K562 (cell line): ENCODE measurements at regions not wholly inside any gene's neighbourhood (a gene's known extent, or its start where the extent isn't known, plus 50 kb on each side); places are given as distances from the start of the nearest gene placed in this dataset.

Experiments used
- ATAC-seq: fragments of 200-7000 bp; cut with Tn5 transposase; 3 replicates; pipeline ENCODE4 v1.9.1; 2020; ENCODE audit warnings: moderate library complexity
- BruUV-seq: library from RNA; stranded (reverse); fragments of 400-500 nt; replicated peaks from 2 replicates; lab custom pipeline; 2021; lab: Mats Ljungman, UMichigan
- CTCF ChIA-PET: fragments of 300-600 bp; formaldehyde crosslinking; extraction: SDS; loops from one replicate; lab custom pipeline; 2021; ENCODE audit warnings: low intra/inter-chr PET ratio; lab: Yijun Ruan, JAX
- POLR2A ChIA-PET: fragments of 300-600, 350-650 bp; sonication (Branson Sonifier 250); formaldehyde crosslinking; extraction: SDS; loops from one replicate; lab custom pipeline; 2021; ENCODE audit warnings: antibody characterized with exemption, inconsistent platforms; lab: Yijun Ruan, JAX
- DNase-seq, 4 experiments: peaks; one replicate each; pipeline versions ENCODE4 v3.0.0 to v3.0.0-alpha.2; 2011 to 2018; ENCODE audit warnings: low spot score in 3 of 4, mixed read lengths in 3 of 4; ENCODE audit errors: extremely low read depth in 1 of 4
- FAIRE-seq: peaks from 2 replicates; lab custom pipeline; 2011; peaks lifted over from hg19 to GRCh38; lab: Jason Lieb, UNC
- H2AFZ ChIP-seq: 2 replicates; pipeline ENCODE4 v1.6.0; 2011; ENCODE audit warnings: low read depth, low read length, control low read depth, inconsistent platforms
- H3K27ac ChIP-seq: fragments of 200-600 bp; 3 replicates; pipeline ENCODE4 v1.8.0; 2011; ENCODE audit warnings: low read depth, mild to moderate bottlenecking, control low read depth, inconsistent platforms, low read length, moderate library complexity, mixed read lengths; ENCODE audit errors: extremely low read depth
- H3K27me3 ChIP-seq, 2 experiments: fragments of 300-600 bp in 1 of 2; 2 replicates in 1 of 2; 3 replicates in 1 of 2; pipeline versions ENCODE4 v1.6.0 to v1.8.0; 2011; ENCODE audit warnings: inconsistent platforms in 2 of 2, low read length in 2 of 2, mild to moderate bottlenecking in 1 of 2, mixed read lengths in 1 of 2, moderate library complexity in 1 of 2; ENCODE audit not compliant: control insufficient read depth in 2 of 2, insufficient read depth in 2 of 2
- H3K36me3 ChIP-seq: fragments of 300-600 bp; 3 replicates; pipeline ENCODE4 v1.8.0; 2011; ENCODE audit warnings: mild to moderate bottlenecking, low read length, inconsistent platforms; ENCODE audit not compliant: control insufficient read depth, insufficient read depth
- H3K4me1 ChIP-seq, 2 experiments: fragments of 200-600 bp in 1 of 2; replicated peaks in 1 of 2; 2 replicates in 1 of 2; 3 replicates in 1 of 2; pipeline versions ENCODE4 v1.5.1 to v1.8.0; 2011; ENCODE audit warnings: inconsistent platforms in 2 of 2, low read length in 2 of 2, mild to moderate bottlenecking in 1 of 2, mixed read lengths in 1 of 2, moderate library complexity in 1 of 2; ENCODE audit not compliant: control insufficient read depth in 2 of 2, insufficient read depth in 2 of 2
- H3K4me2 ChIP-seq: 2 replicates; pipeline ENCODE4 v1.6.1; 2011; ENCODE audit warnings: low read length, control low read depth, inconsistent platforms, mixed read lengths; ENCODE audit not compliant: insufficient read depth
- H3K4me3 ChIP-seq: fragments of 200-600 bp; sonication (generic), shearing (Covaris generic); 2 replicates; pipeline ENCODE4 v1.5.1; 2016; ENCODE audit warnings: control low read depth, inconsistent platforms
- H3K79me2 ChIP-seq: fragments of 200-600 bp; 3 replicates; pipeline ENCODE4 v1.8.0; 2011; ENCODE audit warnings: low read length, inconsistent platforms; ENCODE audit not compliant: control insufficient read depth, insufficient read depth
- H3K9ac ChIP-seq, 2 experiments: 2 replicates each; pipeline versions ENCODE4 v1.6.0 to v1.6.1; 2011; ENCODE audit warnings: low read depth in 2 of 2, low read length in 2 of 2, control low read depth in 1 of 2, inconsistent platforms in 1 of 2, mild to moderate bottlenecking in 1 of 2, mixed read lengths in 1 of 2; ENCODE audit not compliant: insufficient read depth in 1 of 2
- H3K9me1 ChIP-seq: one replicate; pipeline ENCODE4 v1.6.0; 2011; ENCODE audit warnings: inconsistent platforms, mild to moderate bottlenecking, low read length, moderate library complexity; ENCODE audit not compliant: control insufficient read depth, insufficient read depth
- H3K9me3 ChIP-seq: replicated peaks from 2 replicates; pipeline ENCODE4 v1.5.1; 2011; ENCODE audit warnings: low read depth, low read length, inconsistent platforms; ENCODE audit not compliant: control insufficient read depth, insufficient read depth
- H4K20me1 ChIP-seq: replicated peaks from 2 replicates; pipeline ENCODE4 v1.6.1; 2011; ENCODE audit warnings: low read length, inconsistent platforms, mixed read lengths; ENCODE audit not compliant: control insufficient read depth, insufficient read depth
- BHLHE40 ChIP-seq: IDR thresholded peaks from 2 replicates; pipeline ENCODE4 v1.6.1; 2011; ENCODE audit warnings: low read length, improper control_type of control experiment
- C11orf30 ChIP-seq: fragments of 450-650 bp; IDR thresholded peaks from 2 replicates; pipeline ENCODE4 v1.6.1; 2016; ENCODE audit warnings: low read depth, mild to moderate bottlenecking
- CBX5 ChIP-seq: IDR thresholded peaks from 2 replicates; pipeline ENCODE4 v1.6.1; 2014; ENCODE audit warnings: low read depth, borderline replicate concordance
- E2F1 ChIP-seq: sonication (generic); formaldehyde crosslinking; IDR thresholded peaks from 2 replicates; pipeline ENCODE4 v1.8.1; 2023; ENCODE audit warnings: mild to moderate bottlenecking, missing genetic modification reagents, moderate library complexity
- KHSRP ChIP-seq: fragments of 450-650 bp; IDR thresholded peaks from 2 replicates; pipeline ENCODE4 v1.6.1; 2017
- MAFF ChIP-seq: IDR thresholded peaks from 2 replicates; pipeline ENCODE4 v1.6.1; 2012; ENCODE audit warnings: low read length, improper control_type of control experiment
- ZNF316 ChIP-seq: fragments of 450-650 bp; IDR thresholded peaks from 2 replicates; pipeline ENCODE4 v1.6.1; 2016
- ZNF507 ChIP-seq: conservative IDR thresholded peaks from 2 replicates; pipeline ENCODE4 v1.6.1; 2017; ENCODE audit warnings: missing genetic modification characterization, missing compliant biosample characterization
- WGBS: fragments of 100-300 bp; shearing (Covaris generic); methylation state at CpG from one replicate; pipeline ENCODE4 v1.1.6; 2016; ENCODE audit warnings: low coverage, mixed read lengths; ENCODE audit not compliant: insufficient coverage; ENCODE audit errors: missing lambda C conversion rate; 5-methylcytosine and 5-hydroxymethylcytosine counted together
- in situ Hi-C: fragments of 300-500 bp; cut with MboI; formaldehyde crosslinking; loops from 4 replicates; pipeline ENCODE4 v1.15.0; 2018; ENCODE audit warnings: inconsistent platforms, mixed read lengths
- intact Hi-C: fragments of 100-400 bp; cut with micrococcal nuclease; formaldehyde crosslinking; loops from 2 replicates; pipeline ENCODE4 v1.14.2; 2022

DNA sequence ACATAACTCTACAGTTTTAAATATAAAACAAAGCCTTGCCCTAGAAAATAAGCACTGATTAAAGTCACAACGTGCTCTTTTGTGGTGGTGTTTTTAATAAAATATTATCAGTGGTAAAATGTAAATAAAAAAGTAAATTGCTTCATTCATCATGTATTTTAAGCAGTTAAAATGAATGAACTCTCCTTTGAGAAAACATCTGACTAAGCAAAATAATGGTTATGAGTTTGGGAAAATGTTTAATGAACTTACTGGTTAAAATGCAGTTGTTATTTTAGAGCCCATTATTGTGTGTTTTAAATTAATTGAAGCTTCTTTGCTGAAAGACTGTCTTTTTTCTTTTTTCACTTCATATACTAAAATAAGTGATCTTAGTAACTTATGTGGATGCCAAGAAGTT lies 1007.5 kb upstream of the ARRDC3 start:
- Histone ChIP-seq H3K9ac (no peak overlapping the region), H3K79me2 (no peaks in the 10 kb centered on the region), H3K4me3 (no peak overlapping the region), H2AFZ (no peak overlapping the region), H3K4me1 (no peaks in the 10 kb centered on the region), H4K20me1 (no peaks in the 10 kb centered on the region), H3K27me3 (no peaks in the 10 kb centered on the region), H3K9me1 (no peaks in the 10 kb centered on the region), H3K4me2 (no peak overlapping the region), H3K27ac (no peak overlapping the region), H3K36me3 (no peaks in the 10 kb centered on the region), H3K9me3 (no peaks in the 10 kb centered on the region)
- BruUV-seq = no TSS peak
- CTCF ChIA-PET = no interaction called here
- POLR2A ChIA-PET = no interaction called here
- no peak for ATAC-seq
- in situ Hi-C loops (no loop called here), intact Hi-C loops (no loop called here)
- no peak for DNase-seq
- WGBS = 7% methylated on average over 1 of the region's 1 CpG
- peak; percentile 57; the same call in 1 of the 2 replicates for TF ChIP-seq ZNF316
- TF ChIP-seq KHSRP = no peak
- peak; percentile 37; the same call in 1 of the 2 replicates for TF ChIP-seq MAFF
- peak; percentile 34; the same call in 1 of the 2 replicates for TF ChIP-seq C11orf30
- no peak for FAIRE-seq

DNA sequence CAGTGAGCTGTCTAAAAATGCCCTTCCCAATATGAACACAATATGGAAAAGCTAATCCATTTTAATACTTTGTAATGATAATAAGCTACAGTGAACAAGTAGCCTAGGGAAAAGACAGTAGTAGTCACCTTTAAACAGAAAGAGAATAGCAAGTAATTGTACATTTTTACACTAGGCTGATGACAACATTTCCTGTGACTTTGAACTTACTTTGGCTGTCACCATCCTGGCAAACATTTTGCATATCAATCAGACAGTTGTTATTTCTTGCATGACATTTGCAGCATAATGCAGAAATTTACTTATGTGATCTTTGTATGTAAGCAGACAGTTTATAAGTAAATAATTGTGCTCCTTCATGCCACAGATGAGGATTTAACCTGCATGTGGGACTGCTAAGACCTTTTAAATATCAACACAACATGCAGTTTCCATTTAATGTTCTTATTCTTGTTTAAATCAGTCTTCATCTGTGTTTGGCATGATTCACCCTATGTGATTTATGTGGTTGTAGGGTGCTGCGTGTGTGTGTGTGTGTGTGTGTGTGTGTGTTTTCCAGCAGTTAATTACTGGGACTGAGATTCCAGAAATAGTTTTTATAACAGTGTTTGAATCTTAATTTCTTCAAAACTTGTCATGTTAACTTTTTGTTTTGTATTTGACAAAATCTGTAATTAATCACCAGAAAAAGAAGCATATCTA lies 997.1 kb upstream of the ARRDC3 start:
- DNase-seq = no peak
- Histone ChIP-seq H3K9me1 (no peaks in the 10 kb centered on the region), H3K79me2 (no peaks in the 10 kb centered on the region), H3K9ac (no peak overlapping the region), H3K27me3 (no peaks in the 10 kb centered on the region), H2AFZ (no peak overlapping the region), H3K4me1 (no peaks in the 10 kb centered on the region), H4K20me1 (no peaks in the 10 kb centered on the region), H3K4me3 (no peak overlapping the region), H3K9me3 (no peaks in the 10 kb centered on the region), H3K36me3 (no peaks in the 10 kb centered on the region), H3K27ac (no peak overlapping the region), H3K4me2 (no peak overlapping the region)
- FAIRE-seq = no peak
- ChIA-PET CTCF (no interaction called here), POLR2A (no interaction called here)
- no TSS peak for BruUV-seq
- ATAC-seq = no peak
- in situ Hi-C loops = no loop called here
- WGBS = 0% methylated on average over 1 of the region's 1 CpG
- intact Hi-C loops = no loop called here
- TF ChIP-seq CBX5 (no peak), BHLHE40 (no peak), ZNF507 (tag) (no peak), E2F1 (no peak)
